ENCODE measurements at regions not wholly inside any gene's neighbourhood (a gene's known extent, or its start where the extent isn't known, plus 50 kb on each side); places are given as distances from the start of the nearest gene placed in this dataset.
"Not testable (repeated sequence)": the region's sequence is repeated elsewhere in the genome, so short reads cannot be mapped to it uniquely, and the experiment has no call there.

- DNase-seq: no peak
These were observed 114.1 kb upstream of the FRMD1 start for GRCh38 chr6:168192901-168193815.

GRCh38 chr6:168192195-168192900, 113.3 kb upstream of the FRMD1 start:
- no peak for DNase-seq

- no peak for DNase-seq
These were observed 111.8 kb upstream of the FRMD1 start for GRCh38 chr6:168190646-168191443.

GRCh38 chr6:168190014-168190405, 111.0 kb upstream of the FRMD1 start:
- DNase-seq: no peak

- DNase-seq: no peak
These were observed 110.4 kb upstream of the FRMD1 start for GRCh38 chr6:168189200-168190013.

GRCh38 chr6:168188369-168189199, 109.6 kb upstream of the FRMD1 start:
- DNase-seq: no peak

- DNase-seq: no peak
These were observed 107.4 kb upstream of the FRMD1 start for GRCh38 chr6:168186438-168186837.

GRCh38 chr6:168186018-168186417, 107.0 kb upstream of the FRMD1 start:
- DNase-seq: not testable (repeated sequence)

GRCh38 chr6:168184701-168185100, 105.7 kb upstream of the FRMD1 start:
- no peak for DNase-seq

GRCh38 chr6:168183613-168183970, 104.6 kb upstream of the FRMD1 start:
- DNase-seq: no peak

- DNase-seq: no peak
These were observed 104.0 kb upstream of the FRMD1 start for GRCh38 chr6:168182908-168183612.

GRCh38 chr6:168182366-168182765, 103.4 kb upstream of the FRMD1 start:
- DNase-seq: no peak

GRCh38 chr6:168181876-168182275, 102.9 kb upstream of the FRMD1 start:
- DNase-seq: no peak

GRCh38 chr6:168181316-168181715, 102.3 kb upstream of the FRMD1 start:
- no peak for DNase-seq

GRCh38 chr6:168180548-168181011, 101.6 kb upstream of the FRMD1 start:
- DNase-seq: no peak

GRCh38 chr6:168179702-168180382, 100.8 kb upstream of the FRMD1 start:
- DNase-seq: no peak

- no peak for DNase-seq
These were observed 100.1 kb upstream of the FRMD1 start for GRCh38 chr6:168179133-168179532.

- DNase-seq: no peak
These were observed 98.3 kb upstream of the FRMD1 start for GRCh38 chr6:168177103-168177891.
